Right renal cortex interstitium (tissue), 3 donors: ENCODE measurements at regions not wholly inside any gene's neighbourhood (a gene's known extent, or its start where the extent isn't known, plus 50 kb on each side); places are given as distances from the start of the nearest gene placed in this dataset.
"Not testable (repeated sequence)": the region's sequence is repeated elsewhere in the genome, so short reads cannot be mapped to it uniquely, and the experiment has no call there.

ENCODE experiments used
- DNase-seq, 3 donors: peaks; one replicate each; pipeline ENCODE4 v3.0.0-alpha.2; 2013; ENCODE audit warnings: low read depth in 3 of 3, low spot score in 2 of 3

- no peak for DNase-seq
Observed at GRCh38 chr4:57200799-57201327, 90.7 kb upstream of the IGFBP7 start.

- no peak for DNase-seq
Observed at GRCh38 chr4:57199267-57199666, 89.1 kb upstream of the IGFBP7 start.

GRCh38 chr4:57195622-57196021 lies 85.4 kb upstream of the IGFBP7 start:
- no peak for DNase-seq

- DNase-seq, result no peak
Observed at GRCh38 chr4:57194068-57194611, 84.0 kb upstream of the IGFBP7 start.

GRCh38 chr4:57193209-57193810 lies 83.1 kb upstream of the IGFBP7 start:
- no peak for DNase-seq

GRCh38 chr4:57191523-57192034 lies 81.4 kb upstream of the IGFBP7 start:
- DNase-seq, result peak in 2 of 3 donors; percentile 57 to 74

- DNase-seq, result no peak
Observed at GRCh38 chr4:57190601-57191481, 80.7 kb upstream of the IGFBP7 start.

- DNase-seq, result no peak
Observed at GRCh38 chr4:57187246-57187645, 77.1 kb upstream of the IGFBP7 start.

GRCh38 chr4:57184378-57185029 lies 74.3 kb upstream of the IGFBP7 start:
- no peak for DNase-seq

GRCh38 chr4:57182132-57182874 lies 72.1 kb upstream of the IGFBP7 start:
- no peak for DNase-seq

GRCh38 chr4:57173136-57173535 lies 63.0 kb upstream of the IGFBP7 start:
- DNase-seq, result not testable (repeated sequence)

GRCh38 chr4:57172065-57172464 lies 61.9 kb upstream of the IGFBP7 start:
- no peak for DNase-seq

- DNase-seq, result no peak
Observed at GRCh38 chr4:57168982-57169381, 58.8 kb upstream of the IGFBP7 start.

- DNase-seq, result peak; percentile 60 to 74 (median 73)
Observed at GRCh38 chr4:57163530-57164459, 53.6 kb upstream of the IGFBP7 start.

- DNase-seq, result no peak
Observed at GRCh38 chr4:57162499-57163019, 52.4 kb upstream of the IGFBP7 start.
